Caco-2 (cell line): ENCODE measurements at regions not wholly inside any gene's neighbourhood (a gene's known extent, or its start where the extent isn't known, plus 50 kb on each side); places are given as distances from the start of the nearest gene placed in this dataset.

Source experiments
- BruUV-seq: library from RNA; stranded (reverse); fragments of 400-500 nt; replicated peaks from 2 replicates; lab custom pipeline; 2021; lab: Mats Ljungman, UMichigan
- CTCF ChIA-PET: fragments of 300-600 bp; sonication (Branson Sonifier 250); formaldehyde crosslinking; loops from one replicate; lab custom pipeline; 2022; ENCODE audit warnings: antibody characterized with exemption; lab: Charles Lee
- POLR2A ChIA-PET: fragments of 300-600 bp; sonication (Branson Sonifier 250); formaldehyde crosslinking; loops from one replicate; lab custom pipeline; 2022; ENCODE audit warnings: antibody characterized with exemption; lab: Charles Lee
- DNase-seq, 2 experiments: peaks; one replicate each; pipeline versions ENCODE4 v3.0.0 to v3.0.0-alpha.2; 2020 to 2022
- H3K27me3 ChIP-seq: replicated peaks from 2 replicates; pipeline ENCODE4 v1.6.0; 2011; ENCODE audit warnings: low read length; ENCODE audit not compliant: control insufficient read depth, insufficient read depth
- H3K36me3 ChIP-seq: 2 replicates; pipeline ENCODE4 v1.5.1; 2011; ENCODE audit warnings: low read length; ENCODE audit not compliant: control insufficient read depth, insufficient read depth
- H3K4me1 ChIP-seq: fragments of 250-450 bp; sonication (Bioruptor Pico); 2 replicates; pipeline ENCODE4 v1.5.1; 2020; ENCODE audit warnings: mild to moderate bottlenecking
- H3K4me3 ChIP-seq: 2 replicates; pipeline ENCODE4 v1.5.1; 2011; ENCODE audit warnings: low read depth, mild to moderate bottlenecking, control low read depth, low read length
- H3K9me3 ChIP-seq: fragments of 250-450 bp; sonication (Bioruptor Pico); 2 replicates; pipeline ENCODE4 v1.5.1; 2020; ENCODE audit warnings: mild to moderate bottlenecking, moderate library complexity
- H3K27ac Mint-ChIP-seq: one replicate; pipeline ENCODE4 v1.8.0; 2022; ENCODE audit warnings: mixed read lengths; ENCODE audit not compliant: unreplicated experiment
- H3K27me3 Mint-ChIP-seq: one replicate; pipeline ENCODE4 v1.8.0; 2022; ENCODE audit warnings: mixed read lengths; ENCODE audit not compliant: insufficient read depth, unreplicated experiment
- H3K36me3 Mint-ChIP-seq: one replicate; pipeline ENCODE4 v1.8.0; 2022; ENCODE audit warnings: mild to moderate bottlenecking, mixed read lengths; ENCODE audit not compliant: insufficient read depth, unreplicated experiment
- H3K4me1 Mint-ChIP-seq: one replicate; pipeline ENCODE4 v1.8.0; 2022; ENCODE audit warnings: low read depth, mixed read lengths; ENCODE audit not compliant: unreplicated experiment
- H3K4me3 Mint-ChIP-seq: one replicate; pipeline ENCODE4 v1.8.0; 2022; ENCODE audit warnings: mild to moderate bottlenecking, moderate library complexity, mixed read lengths; ENCODE audit not compliant: unreplicated experiment
- H3K9me3 Mint-ChIP-seq: one replicate; pipeline ENCODE4 v1.8.0; 2022; ENCODE audit warnings: mixed read lengths; ENCODE audit not compliant: unreplicated experiment
- intact Hi-C: fragments of 100-400 bp; cut with micrococcal nuclease; formaldehyde crosslinking; loops from one replicate; pipeline ENCODE4 v1.10.0; 2022; ENCODE audit not compliant: unreplicated experiment
- TF ChIP-seq, protein P1 (sequence below), 2 experiments: fragments of 200-600 bp in 1 of 2; IDR thresholded peaks; 1 replicate in 1 of 2; 2 replicates in 1 of 2; pipeline versions ENCODE4 v1.5.1 to v1.8.0; 2011 to 2022; ENCODE audit warnings: antibody characterized with exemption in 1 of 2, control low read depth in 1 of 2, inconsistent platforms in 1 of 2, low read depth in 1 of 2, low read length in 1 of 2, mild to moderate bottlenecking in 1 of 2, moderate library complexity in 1 of 2; ENCODE audit not compliant: insufficient read depth in 1 of 2, severe bottlenecking in 1 of 2, unreplicated experiment in 1 of 2

DNA sequence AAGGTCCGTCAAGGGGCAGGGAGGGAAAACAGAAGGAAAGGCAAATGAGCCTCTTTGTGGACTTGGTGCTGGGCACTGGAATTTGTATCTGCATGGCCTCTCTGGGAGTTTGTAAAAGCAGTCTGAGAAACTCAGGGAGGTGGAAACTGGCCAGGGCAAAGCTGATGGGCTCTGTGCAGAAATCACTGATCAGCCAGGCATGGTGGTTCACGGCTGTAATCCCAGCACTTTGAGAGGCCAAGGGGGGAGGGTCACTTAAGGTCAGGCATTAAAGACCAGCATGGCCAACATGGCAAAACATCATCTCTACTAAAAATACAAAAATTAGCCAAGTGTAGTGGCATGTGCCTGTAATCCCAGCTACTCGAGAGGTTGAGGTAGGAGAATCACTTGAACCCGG lies 369.9 kb upstream of the ZNF507 start:
- intact Hi-C loops: no loop called here
- H3K4me3 ChIP-seq: no peak overlapping the region
- no peaks in the 10 kb centered on the region for H3K9me3 ChIP-seq
- no peak for DNase-seq
- no peak overlapping the region for H3K4me3 Mint-ChIP-seq
- no peaks in the 10 kb centered on the region for H3K4me1 Mint-ChIP-seq
- no peaks in the 10 kb centered on the region for H3K9me3 Mint-ChIP-seq
- no peaks in the 10 kb centered on the region for H3K36me3 Mint-ChIP-seq
- POLR2A ChIA-PET: no interaction called here
- no peak overlapping the region for H3K27ac Mint-ChIP-seq
- BruUV-seq: no TSS peak
- H3K4me1 ChIP-seq: no peaks in the 10 kb centered on the region
- no peaks in the 10 kb centered on the region for H3K36me3 ChIP-seq
- TF ChIP-seq, protein P1, sequence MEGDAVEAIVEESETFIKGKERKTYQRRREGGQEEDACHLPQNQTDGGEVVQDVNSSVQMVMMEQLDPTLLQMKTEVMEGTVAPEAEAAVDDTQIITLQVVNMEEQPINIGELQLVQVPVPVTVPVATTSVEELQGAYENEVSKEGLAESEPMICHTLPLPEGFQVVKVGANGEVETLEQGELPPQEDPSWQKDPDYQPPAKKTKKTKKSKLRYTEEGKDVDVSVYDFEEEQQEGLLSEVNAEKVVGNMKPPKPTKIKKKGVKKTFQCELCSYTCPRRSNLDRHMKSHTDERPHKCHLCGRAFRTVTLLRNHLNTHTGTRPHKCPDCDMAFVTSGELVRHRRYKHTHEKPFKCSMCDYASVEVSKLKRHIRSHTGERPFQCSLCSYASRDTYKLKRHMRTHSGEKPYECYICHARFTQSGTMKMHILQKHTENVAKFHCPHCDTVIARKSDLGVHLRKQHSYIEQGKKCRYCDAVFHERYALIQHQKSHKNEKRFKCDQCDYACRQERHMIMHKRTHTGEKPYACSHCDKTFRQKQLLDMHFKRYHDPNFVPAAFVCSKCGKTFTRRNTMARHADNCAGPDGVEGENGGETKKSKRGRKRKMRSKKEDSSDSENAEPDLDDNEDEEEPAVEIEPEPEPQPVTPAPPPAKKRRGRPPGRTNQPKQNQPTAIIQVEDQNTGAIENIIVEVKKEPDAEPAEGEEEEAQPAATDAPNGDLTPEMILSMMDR (IDR thresholded peaks at IDR 0.05; ENCODE audit: insufficient read depth in 1 of 2, low read depth in 1 of 2, low read length in 1 of 2, severe bottlenecking in 1 of 2, unreplicated experiment in 1 of 2): no peak
- CTCF ChIA-PET: no interaction called here
- H3K27me3 Mint-ChIP-seq: peaks cover 21% of the 10 kb centered on the region
- no peaks in the 10 kb centered on the region; the same call in 1 of the 2 replicates for H3K27me3 ChIP-seq

GRCh38 chr19:31976775-31977536 lies 368.5 kb upstream of the ZNF507 start:
- CTCF ChIA-PET: no interaction called here
- DNase-seq: no peak
- Mint-ChIP-seq H3K27me3 (peaks cover 21% of the 10 kb centered on the region), H3K9me3 (no peaks in the 10 kb centered on the region), H3K27ac (no peak overlapping the region), H3K4me3 (no peak overlapping the region), H3K4me1 (no peaks in the 10 kb centered on the region), H3K36me3 (no peaks in the 10 kb centered on the region)
- TF ChIP-seq, protein P1 (IDR thresholded peaks at IDR 0.05; ENCODE audit: insufficient read depth in 1 of 2, low read depth in 1 of 2, low read length in 1 of 2, severe bottlenecking in 1 of 2, unreplicated experiment in 1 of 2): no peak
- Histone ChIP-seq H3K27me3 (no peaks in the 10 kb centered on the region; the same call in 1 of the 2 replicates), H3K9me3 (no peaks in the 10 kb centered on the region), H3K4me3 (no peak overlapping the region), H3K36me3 (no peaks in the 10 kb centered on the region), H3K4me1 (no peaks in the 10 kb centered on the region)
- no TSS peak for BruUV-seq
- intact Hi-C loops: no loop called here
- POLR2A ChIA-PET: no interaction called here

DNA sequence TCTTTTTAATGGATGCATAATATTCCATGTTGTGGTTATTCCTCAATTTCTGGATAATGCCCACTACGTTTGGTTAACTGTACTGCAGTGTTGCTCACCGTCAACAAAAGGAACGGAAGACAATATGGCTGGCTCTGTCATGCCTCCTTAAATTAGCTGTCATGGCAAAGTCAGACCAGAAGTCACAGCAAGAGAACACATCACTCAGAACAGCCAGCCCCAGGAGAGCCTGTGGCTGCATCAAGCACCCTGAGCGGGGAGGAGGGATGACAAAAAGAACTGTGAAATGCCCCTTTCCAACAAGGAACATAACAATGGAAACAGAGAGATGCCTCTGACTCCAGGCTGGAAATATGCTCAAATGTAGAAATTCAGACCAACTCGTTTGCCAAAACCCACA lies 366.0 kb upstream of the ZNF507 start:
- no peak for DNase-seq
- POLR2A ChIA-PET: no interaction called here
- CTCF ChIA-PET: no interaction called here
- no peaks in the 10 kb centered on the region for H3K4me1 ChIP-seq
- Mint-ChIP-seq H3K4me3 (no peak overlapping the region), H3K4me1 (no peaks in the 10 kb centered on the region), H3K27ac (no peak overlapping the region), H3K27me3 (peaks cover 17% of the 10 kb centered on the region), H3K9me3 (no peaks in the 10 kb centered on the region), H3K36me3 (no peaks in the 10 kb centered on the region)
- no TSS peak for BruUV-seq
- intact Hi-C loops: no loop called here
- H3K27me3 ChIP-seq: no peaks in the 10 kb centered on the region; the same call in 1 of the 2 replicates
- no peaks in the 10 kb centered on the region for H3K9me3 ChIP-seq
- no peak overlapping the region for H3K4me3 ChIP-seq
- no peaks in the 10 kb centered on the region for H3K36me3 ChIP-seq
- TF ChIP-seq, protein P1 (IDR thresholded peaks at IDR 0.05; ENCODE audit: insufficient read depth in 1 of 2, low read depth in 1 of 2, low read length in 1 of 2, severe bottlenecking in 1 of 2, unreplicated experiment in 1 of 2): no peak
